CD4-positive, alpha-beta T cell treated with Interleukin-4 for 1 hour (primary cell): ENCODE measurements at regions not wholly inside any gene's neighbourhood (a gene's known extent, or its start where the extent isn't known, plus 50 kb on each side); places are given as distances from the start of the nearest gene placed in this dataset.
"Not testable (repeated sequence)": the region's sequence is repeated elsewhere in the genome, so short reads cannot be mapped to it uniquely, and the experiment has no call there.

Experiments
- DNase-seq, 2 donors: peaks; one replicate each; pipeline ENCODE4 v3.0.0-alpha.2; 2020 to 2022

DNA sequence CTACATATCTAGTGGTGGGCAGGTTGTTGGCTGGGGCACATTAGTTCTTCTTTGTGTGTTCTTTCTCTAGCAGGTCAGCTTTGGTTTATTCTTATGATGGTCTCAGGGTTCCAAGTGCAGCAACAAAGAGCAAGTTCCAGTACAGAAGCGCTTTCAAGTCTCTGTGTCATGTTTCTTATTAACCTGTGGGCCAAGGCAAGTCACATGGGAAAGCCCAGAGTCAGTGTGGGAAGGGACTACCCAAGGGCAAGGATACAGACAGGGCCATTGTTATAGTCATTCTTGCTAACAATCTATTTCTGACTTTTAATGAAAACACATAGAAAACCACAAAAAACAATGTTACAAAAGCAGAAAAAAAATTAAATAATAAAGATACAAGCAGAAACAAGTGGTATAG is 754.6 kb downstream of the TBC1D22A start:
- DNase-seq = no peak

DNA sequence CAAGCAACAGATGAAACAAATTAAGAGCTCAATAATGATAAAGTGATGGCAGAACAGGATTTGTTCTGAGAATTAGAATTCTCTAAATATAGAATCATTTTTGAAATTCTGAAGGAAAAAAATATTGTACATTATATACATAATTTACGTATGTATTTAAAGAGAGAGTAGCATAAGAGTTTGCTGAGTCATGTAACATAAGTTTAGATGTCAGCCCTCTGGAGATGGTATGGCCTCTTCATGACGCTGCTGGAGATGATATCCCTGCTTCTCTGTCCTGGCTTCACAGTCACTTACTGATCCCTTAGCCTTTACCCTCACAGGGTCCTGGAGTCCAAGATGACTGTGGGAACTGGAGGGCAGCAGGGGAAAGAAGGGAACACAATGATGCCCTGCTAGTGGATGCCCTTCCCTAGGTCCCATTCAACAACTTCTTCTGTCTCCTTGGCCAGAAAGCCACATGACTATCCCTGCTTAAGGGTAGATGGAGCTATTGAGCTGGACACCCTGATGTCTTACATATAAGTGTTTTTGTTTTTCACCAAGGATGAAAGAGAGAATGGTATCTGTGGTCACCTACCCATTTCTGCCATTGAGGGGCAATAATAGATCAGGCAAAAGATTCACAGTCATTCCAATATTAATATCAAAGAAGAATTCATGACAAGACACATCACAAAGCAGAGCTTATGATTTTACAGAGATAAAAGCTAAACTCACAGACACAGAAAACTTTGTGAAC is 753.1 kb downstream of the TBC1D22A start:
- no peak for DNase-seq

DNA sequence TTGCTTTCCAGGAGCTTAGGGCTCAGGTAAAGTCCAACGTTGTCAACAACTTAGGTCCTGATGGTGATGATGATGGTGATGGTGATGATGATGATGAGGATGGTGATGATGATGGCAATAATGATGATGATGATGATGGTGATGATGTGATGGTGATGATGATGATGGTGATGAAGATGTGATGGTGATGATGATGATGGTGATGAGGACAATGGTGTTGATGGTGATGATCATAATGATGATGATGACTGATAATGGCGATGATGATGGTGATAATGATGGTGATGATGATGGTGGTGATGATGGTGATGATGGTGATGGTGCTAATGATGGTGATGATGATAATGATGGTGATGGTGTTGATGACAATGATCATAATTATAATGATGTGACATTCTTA is 750.2 kb downstream of the TBC1D22A start:
- no peak for DNase-seq

DNA sequence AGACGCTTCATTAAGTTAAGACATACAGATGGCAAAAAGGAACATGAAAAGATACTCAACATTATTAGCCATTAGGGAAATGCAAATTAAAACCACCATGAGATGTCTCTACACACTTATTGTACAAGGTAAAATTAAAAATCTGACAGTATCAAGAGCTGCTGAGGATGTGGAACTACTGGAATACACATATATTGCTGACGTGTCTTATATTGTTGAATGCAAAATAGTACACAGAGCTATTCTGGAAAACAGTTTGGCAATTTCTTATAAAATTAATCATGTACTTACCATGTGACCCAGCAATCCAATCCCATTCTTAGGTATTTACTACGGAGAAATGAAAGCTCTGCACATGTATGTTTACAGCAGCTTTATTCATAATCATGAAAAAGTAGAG is 742.5 kb downstream of the TBC1D22A start:
- no peak for DNase-seq

DNA sequence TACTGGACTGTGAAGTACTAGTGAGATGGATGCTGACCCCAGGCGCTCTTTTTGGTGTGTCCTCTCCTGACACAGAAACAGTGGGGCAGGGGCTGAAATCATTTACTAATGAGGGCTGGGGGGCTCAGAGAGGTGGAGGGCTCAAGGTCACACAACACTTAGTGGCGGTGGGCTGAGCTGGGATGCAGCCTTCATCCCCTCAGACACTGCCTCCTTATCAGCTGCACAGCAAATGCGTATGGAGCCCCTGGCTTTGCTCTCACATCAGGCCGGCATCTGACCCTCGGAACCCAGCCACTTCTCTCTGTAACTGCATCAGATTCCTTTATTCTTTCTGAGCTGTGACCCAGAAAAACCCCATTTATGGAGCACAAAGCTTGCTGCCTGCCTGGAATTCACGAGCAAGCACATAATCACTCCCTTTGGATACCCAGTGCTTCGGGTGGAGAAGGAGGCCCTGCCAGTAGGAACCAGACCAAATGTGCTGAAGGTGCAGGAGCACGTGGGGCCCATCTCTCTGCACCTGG is 736.6 kb downstream of the TBC1D22A start:
- DNase-seq = no peak

DNA sequence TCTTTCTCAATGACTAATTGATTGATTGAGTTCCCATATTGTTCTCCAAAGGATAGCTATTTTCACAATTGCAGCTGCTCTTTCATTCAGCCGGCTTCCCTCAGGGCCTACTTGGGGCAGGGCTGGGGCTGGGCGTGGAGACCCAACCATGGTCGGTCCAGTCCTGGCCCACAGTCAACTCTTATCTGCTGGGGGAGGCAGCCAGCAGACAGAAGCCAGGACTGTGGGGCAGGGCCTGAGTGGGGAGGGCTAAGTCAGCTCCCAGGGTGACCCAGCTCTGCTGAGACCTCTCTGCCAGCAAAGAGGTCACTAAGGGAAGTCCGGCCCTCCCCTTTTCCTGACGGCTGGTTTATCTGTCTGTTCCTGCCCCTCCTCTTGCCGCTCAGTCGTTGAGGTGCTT is 735.2 kb downstream of the TBC1D22A start:
- no peak for DNase-seq

DNA sequence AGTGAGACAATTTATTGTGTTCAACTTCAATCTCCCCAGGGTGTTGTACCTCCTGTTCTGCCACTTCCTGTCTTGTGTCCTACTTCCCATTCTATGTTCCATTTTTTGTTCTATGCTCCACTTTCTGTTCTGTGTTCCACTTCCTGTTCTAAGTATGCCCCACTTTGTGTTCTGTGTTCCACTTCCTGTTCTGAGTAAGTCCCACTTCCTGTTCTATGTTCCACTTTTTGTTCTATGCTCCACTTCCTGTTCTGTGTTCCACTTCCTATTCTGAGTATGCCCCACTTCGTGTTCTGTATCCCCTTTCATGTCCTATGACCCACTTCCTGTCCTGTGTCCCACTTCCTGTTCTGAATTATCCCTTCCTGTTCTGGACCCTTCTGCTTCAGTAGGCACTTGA is 732.7 kb downstream of the TBC1D22A start:
- peak in 1 of 2 donors; percentile 33 for DNase-seq

DNA sequence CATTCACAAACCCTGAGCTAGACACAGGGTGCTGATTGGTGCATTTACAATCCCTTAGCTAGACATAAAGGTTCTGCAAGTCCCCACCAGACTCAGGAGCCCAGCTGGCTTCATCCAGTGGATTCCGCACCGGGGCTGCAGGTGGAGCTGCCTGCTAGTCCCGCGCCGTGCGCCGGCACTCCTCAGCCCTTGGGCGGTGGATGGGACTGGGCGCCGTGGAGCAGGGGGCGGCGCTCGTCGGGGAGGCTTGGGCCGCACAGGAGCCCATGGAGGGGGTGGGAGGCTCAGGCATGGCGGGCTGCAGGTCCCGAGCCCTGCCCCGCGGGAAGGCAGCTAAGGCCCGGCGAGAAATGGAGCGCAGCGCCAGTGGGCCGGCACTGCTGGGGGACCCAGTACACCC is 725.7 kb downstream of the TBC1D22A start:
- DNase-seq = not testable (repeated sequence)

DNA sequence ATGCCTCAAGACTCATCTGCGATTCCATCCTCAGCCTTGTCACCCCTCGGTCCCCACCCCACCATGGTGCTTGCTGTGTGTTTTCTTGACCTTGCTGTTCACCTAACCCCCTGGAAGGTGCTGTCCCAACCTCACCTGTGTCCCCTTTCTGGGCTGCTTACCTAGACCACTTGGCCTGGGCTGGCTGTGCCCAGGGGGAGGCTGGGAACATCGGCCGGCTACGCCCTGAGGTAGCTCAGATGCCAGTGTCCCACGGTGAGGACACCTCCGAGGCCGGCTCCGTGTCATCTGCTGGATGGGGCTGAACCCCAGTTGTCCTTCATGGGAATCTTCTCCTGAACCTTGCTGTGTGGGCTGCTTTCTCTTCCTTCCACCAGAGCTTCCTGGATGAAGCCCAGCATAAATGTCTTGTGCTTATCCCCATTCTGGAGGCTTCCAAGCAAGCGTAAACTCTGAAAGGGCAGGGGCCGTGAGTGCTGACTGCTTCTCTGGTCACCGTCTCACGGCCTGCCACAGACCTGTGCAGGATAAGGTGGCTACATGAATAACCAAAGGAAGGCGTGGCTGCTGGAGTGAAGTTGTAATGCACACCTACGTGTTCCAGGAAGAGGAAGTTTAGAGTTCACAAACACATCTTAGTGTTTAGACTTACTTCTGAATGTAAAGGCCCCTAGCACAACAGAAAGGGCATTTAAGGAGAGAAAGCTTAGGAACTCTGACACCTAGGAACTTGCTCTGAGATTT is 724.3 kb downstream of the TBC1D22A start:
- DNase-seq = no peak

DNA sequence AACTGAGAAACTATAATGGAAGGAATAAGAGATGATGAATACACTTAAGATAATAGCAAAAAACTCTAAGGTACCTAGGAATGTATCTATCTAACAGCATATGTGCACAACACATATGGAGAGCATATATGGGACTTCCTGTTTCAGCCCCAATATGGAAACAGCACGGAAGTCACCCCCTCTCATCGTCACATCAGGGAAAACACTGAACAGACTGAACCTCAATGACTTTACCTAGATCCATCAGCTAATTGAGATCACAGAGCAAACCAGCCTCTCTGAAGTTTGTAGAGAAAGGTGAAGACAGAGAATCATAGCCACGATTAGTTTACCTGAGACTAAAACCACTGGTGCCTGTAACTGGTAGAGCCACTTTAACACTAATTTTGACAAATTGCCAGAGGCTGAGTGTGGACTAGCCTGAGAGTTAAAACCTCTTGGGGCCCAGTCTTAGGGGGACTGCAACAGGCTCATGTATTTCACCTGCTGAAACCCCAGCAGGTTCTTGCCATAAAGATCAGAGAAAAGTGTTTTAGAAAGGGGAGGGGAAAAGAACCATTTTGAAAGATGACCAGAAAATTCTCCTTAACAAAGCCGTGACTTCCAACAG is 722.6 kb downstream of the TBC1D22A start:
- no peak for DNase-seq

DNA sequence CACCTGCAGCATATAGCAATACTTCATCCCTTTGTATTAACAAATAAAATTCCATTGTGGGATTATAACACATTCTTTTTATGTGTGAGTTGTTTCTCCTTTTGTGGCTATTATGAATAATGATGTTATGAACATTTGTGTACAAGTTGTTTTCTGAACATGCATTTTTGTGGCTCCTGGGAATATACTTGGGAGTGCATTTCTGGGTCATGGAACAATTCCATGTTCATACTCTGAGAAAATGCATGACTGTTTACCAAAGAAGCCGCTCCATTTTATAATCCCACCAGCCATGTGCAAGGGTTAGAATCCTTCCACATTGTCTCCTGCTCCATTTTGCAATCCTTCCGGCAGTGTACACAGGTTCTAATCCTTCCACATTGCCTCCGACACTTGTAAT is 713.8 kb downstream of the TBC1D22A start:
- DNase-seq = no peak

DNA sequence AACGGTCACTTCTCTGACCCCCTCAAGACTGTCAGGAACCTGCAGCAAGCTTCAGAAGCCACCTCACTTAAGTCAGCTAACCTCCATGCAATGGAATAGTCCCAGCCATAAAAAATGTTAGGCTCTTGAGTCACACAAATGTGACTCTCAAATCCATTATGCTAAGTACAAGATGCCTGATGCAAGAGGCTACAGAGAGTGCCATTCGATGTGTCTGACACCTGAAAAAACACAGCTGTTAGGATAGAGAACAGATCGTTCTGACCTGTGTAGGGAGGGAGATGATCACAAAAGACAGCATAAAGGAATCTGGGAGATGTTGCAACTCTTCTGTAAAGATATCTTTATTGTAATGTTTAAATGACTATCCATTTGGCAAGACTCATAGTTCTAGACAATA is 712.4 kb downstream of the TBC1D22A start:
- DNase-seq = no peak

DNA sequence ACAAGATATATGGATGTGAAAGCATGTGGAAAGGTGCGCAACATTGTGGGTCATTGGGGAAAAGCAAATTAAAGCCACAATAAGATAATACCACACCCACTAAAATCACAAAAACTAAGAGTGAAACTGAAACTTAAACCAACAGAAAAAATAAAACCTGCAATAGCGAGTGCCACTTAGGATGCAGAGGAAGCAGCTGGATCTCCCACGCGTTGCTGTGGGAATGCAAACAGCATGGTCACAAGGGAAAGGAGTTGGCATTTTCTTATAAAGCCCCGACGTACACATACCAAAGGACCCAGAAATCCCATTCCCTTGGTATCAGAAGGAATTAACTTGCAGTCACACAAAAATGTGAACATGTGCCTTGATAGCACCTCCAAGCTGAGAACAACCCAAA is 712.0 kb downstream of the TBC1D22A start:
- DNase-seq = no peak

DNA sequence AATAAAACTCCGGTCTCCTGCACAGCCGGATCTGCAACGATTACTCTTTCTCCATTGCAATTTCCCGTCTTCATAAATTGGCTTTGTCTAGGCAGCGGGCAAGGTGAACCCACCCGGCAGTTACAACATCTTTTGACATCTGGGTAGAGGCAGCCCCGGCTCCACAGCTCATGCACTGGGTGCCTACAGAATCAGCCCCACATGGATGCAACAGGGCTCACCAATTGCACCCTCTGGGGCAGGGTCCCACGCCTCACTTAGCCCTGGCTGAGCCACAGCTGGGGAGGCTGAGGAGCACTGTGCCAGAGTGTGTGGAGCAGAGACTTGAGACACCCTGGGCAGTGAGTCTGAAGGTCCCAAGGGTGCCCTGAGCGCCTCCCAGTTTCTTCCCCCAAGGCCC is 710.2 kb downstream of the TBC1D22A start:
- no peak for DNase-seq

DNA sequence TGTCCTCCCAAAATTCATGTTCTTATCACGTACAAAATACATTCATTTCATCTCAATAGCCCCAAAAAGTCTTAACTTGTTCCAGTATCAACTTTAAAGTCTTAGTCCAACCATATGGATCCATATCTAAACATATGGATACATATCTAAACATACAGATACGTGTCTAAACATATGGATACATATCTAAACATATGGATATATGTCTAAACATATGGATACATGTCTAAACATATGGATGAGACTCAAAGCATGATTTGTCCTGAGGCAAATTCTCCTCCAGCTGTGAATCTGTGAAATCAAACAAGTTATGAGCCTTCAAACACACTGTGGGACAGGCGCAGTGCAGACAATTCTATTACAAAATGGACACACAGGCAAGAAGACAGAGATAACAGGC is 709.0 kb downstream of the TBC1D22A start:
- no peak for DNase-seq

DNA sequence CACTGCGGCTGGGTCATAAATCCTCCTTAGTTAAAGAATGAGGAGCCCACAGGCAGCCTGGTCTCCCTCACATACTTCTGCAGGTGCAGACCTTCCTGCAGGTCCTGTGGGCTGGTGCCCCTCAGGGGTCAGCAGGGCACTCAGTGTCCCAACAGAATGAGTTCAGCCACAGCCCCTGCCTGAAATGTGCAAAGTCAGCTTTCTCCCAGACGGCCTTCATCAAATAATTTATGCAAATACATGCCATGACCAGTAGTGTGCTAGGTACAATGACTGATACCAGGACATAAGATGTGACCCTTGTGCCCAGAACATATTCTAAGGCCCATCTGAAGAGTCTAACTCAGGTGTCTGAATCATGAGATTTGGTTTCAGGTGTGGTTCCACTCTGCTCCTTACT is 703.4 kb downstream of the TBC1D22A start:
- no peak for DNase-seq

DNA sequence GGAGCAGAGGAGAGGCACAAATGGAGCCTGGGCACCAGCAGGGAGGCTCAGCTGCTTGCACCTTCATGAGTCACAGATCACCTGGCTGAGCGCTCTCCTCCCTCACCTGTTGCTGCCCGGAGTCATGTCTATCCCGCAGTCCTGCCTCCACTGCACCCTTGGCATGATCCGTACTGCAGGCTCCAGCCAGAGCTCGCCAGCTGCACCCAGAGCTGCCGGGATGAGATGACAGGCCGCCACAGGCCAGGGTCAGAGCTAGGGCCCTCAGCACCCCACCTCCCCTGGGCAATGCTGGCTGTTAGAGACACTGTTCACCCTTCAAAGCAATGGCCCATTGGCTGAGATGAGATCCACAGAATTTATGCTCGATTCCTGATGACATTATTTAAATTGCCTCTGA is 702.8 kb downstream of the TBC1D22A start:
- no peak for DNase-seq

DNA sequence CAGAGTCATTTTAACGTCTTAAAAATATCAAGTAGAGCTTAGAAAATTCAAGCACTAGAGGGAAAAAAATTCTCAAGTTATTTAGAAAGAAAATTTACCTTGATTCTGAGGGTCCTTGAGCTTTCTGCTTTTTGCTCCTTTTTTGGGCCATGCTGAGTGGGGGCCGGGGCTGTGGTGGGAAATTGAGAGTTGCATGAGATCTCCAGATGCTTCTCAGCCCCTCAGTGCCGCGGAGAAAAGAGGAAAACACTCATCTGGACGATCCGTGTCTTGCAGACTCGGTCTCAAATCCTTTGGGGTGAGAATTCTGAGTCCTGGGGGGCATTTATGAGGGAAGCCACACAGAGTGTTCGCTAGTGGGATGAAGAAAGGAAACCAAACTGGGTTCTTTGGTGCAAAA is 700.8 kb downstream of the TBC1D22A start:
- DNase-seq = no peak

DNA sequence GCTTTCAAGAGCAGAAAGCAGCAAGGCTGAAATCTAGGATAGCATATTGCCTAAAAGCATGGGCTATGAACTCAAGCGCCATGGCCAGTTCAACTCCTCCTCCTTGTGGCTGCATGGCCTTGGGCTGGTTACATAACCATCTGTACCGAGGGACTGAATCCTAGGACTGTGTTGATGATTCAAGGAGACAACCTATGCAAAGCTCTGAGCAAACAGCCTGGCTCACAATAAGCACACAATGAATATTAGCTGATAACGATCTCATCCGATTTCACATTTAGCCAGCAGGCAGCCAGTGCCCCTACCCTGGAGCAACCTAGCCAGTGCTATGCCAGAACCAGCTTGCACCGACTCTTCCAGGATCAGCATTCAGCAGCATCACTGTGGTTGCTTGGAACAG is 698.4 kb downstream of the TBC1D22A start:
- no peak for DNase-seq

DNA sequence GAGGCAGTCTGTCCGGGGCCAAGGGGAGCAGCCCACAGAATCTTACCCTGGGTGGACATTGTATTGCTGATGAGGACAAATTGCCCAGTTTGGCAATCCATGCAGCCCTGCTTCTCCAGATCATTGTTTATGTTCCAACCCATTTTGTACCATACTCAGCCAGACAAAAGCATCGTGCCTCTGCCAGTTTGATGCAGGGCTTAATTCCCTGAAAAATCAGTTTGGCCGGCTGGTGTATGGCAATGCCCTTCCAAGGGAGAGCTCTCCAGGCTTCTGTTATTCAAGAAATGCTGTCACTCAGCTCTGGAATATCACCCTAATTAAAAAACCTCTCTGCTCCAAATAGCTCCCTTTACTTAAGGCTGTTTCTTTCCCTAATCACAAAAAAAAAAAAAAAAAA is 697.7 kb downstream of the TBC1D22A start:
- DNase-seq = no peak

DNA sequence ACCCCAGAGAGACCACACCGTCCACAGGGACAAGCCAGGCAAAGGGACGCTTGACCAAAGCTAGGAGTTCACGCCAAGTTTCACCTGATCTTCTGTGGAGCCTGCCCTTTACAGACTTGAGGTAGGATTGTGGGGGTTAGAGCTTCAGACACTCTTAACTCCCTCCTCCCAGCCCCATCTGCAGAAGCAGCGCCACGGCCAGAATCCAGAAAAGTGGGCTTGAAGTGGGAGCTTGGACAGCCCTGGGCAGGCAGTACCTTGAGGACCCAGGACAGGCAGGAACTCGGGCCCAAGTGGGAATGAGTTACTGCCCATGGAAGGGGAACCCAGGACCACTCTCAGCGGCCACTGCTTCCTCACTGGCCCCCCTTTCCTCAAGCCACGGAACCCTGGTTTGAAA is 695.9 kb downstream of the TBC1D22A start:
- no peak for DNase-seq

DNA sequence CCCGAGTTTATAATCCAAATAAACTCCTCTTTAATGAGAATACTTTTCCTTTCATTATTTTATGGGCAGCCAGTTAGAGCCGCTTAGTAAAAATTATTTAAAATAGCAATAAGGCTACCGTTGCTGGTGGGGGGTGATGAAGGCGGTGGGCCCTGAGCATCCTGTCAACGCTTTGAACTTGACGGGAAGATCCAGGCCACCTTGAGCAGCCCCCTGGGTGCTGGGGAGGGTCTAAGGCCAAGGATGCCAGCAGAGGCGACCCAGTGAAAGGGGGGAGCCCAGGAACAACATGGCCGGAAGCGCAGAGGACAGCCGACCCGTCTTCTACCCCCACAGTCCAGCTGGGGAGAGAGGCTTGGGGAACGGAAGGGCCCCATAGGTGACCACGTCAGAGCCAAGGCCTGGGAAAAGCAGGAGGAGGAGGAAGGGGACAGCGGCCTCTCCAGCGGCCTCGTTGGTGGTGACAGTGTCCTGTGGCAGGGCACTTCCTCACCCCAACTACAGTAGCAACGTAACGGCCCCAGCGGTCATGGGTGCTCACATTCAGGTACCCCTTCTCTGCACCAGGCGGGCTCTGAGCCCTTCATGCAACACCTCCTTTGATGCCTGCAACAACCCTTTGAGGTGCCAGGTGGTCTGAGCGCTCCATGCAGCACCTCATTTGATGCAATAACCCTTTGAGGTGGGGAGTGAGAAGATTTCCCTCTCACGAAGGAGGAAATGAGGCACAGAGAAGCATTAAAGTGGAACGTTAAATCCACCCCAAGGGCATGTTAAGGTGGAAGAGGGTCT is 695.3 kb downstream of the TBC1D22A start:
- no peak for DNase-seq

DNA sequence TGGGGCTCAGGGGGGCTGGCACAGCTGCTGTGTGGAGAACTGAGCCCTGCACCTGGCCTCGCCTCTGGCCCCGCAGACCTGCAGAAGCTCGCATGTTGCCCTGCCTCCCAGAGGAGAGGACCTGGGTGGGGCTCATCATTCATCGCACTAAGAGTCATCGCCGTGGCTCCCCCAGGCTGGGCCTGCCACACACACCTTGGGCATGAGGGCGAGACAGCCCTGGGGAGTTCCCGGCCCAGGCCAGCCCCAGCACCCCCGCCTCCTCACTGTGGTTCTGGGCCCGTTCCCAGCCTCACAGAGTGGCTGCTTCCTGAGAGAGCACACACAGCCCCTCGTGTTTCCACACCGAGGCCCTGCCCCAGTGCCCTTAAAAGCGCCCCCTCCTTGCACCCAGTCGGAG is 694.6 kb downstream of the TBC1D22A start:
- no peak for DNase-seq
